ENCODE measurements at regions not wholly inside any gene's neighbourhood (a gene's known extent, or its start where the extent isn't known, plus 50 kb on each side); places are given as distances from the start of the nearest gene placed in this dataset.
"Not testable (repeated sequence)": the region's sequence is repeated elsewhere in the genome, so short reads cannot be mapped to it uniquely, and the experiment has no call there.

GRCh38 chr9:61330342-61331092 lies 140.7 kb downstream of the SPATA31A7 start:
- peak; percentile 0 for DNase-seq

- DNase-seq, result not testable (repeated sequence)
Observed at GRCh38 chr9:61356936-61357335, 167.1 kb downstream of the SPATA31A7 start.

DNA sequence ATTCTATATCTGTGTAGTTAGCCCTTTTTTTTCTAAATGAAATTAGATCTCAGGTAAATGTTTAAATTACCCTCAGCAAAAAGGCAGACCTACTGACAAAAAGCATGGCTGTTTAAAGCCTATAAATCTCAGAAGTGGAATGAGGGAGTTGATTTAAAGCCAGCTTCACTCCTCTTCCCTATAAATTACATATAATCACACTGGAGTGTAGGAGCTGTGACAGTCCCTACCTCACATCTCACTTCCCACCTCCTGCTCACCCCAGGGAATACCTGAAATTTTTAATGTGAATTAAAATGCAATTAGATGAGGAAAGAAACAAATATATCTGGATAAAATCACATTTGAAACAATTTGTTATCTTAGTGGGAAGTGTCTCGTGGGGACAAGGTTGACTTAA lies 184.6 kb downstream of the SPATA31A7 start:
- not testable (repeated sequence) for DNase-seq

GRCh38 chr9:61376159-61376558 lies 186.3 kb downstream of the SPATA31A7 start:
- not testable (repeated sequence) for DNase-seq

- DNase-seq, result not testable (repeated sequence)
Observed at GRCh38 chr9:61386035-61386815, 196.4 kb downstream of the SPATA31A7 start.

DNA sequence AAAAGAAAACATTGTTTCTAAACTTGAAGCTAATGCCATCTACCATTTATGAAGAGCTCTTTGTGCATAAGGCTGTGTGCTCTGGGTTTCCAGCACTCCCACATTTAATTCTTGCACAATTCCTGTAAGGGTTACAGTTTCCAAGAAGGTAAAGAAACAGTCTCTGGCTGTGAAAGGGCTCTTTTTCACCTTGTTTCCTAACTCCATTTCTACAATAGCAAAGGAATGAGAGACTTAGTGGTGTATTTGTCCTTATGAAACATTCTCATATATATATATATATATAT lies 196.9 kb downstream of the SPATA31A7 start:
- DNase-seq, result not testable (repeated sequence)

- DNase-seq, result not testable (repeated sequence)
Observed at GRCh38 chr9:61402692-61403091, 212.9 kb downstream of the SPATA31A7 start.

DNA sequence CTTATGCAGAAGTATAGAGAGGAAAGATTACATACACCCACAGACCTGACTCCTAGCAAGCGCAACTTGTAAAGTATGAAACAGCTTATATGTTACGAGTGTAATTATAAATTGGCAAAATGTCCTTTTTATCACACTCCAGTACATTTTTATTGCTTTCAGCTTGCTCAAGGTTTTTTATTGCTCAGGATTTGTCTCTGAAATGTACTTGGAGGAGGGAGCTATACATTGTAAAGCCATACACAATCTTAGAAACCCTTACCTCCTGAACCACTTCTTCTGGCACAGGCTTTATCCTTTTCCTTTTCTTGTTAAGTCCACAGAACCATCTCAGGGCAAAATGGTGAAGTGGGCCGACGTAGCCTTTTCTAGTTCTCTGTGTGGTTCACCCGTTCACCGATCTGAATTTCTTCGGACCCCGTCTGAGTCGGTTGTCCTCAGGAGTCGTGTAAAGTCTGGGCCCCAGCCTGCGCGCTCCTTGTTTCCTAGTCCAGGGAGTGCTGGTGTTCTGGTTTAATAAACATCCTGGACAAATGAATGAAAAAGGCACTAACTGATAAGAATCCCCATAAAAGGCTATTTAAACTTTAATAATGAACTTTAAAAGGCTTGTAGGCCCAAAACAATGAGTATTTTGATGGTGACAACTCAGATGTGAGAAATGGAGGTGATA lies 222.2 kb downstream of the SPATA31A7 start:
- DNase-seq, result not testable (repeated sequence)

DNA sequence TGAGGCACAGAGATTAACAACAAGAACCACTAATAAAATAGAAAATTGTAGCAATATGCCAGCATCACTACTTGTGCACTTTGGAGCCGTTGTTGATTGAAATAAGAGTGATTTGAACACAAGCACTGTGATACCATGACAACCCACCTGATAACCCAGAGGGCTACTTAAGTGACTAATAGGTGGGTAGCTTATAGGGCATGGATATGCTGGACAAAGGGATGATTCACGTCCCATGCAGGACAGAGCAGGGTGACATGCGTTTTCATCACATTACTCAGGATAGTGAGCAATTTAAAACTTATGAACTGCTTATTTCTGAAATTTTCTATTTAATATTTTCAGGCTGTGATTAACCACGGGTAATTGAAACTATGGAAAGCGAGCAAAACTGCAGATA lies 222.9 kb downstream of the SPATA31A7 start:
- not testable (repeated sequence) for DNase-seq

DNA sequence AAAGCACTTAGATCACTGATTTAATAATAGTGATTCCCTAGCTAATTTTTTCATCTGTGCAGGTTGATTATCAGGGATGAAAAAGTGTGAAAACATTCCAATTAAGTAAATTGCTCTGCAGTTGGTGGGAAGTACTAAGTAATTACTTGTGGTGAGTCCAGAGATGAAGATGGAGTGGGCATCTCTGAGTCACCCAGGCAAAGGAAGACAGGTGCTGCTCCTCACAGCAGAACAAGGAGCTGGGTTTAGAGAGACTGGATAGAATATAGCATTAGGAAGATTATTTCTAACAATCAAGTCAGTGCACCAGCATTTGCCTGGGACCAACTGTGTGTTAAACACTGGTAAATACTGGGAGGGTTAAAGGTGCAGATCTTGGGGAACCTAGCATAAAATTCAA lies 228.3 kb downstream of the SPATA31A7 start:
- DNase-seq, result not testable (repeated sequence)

DNA sequence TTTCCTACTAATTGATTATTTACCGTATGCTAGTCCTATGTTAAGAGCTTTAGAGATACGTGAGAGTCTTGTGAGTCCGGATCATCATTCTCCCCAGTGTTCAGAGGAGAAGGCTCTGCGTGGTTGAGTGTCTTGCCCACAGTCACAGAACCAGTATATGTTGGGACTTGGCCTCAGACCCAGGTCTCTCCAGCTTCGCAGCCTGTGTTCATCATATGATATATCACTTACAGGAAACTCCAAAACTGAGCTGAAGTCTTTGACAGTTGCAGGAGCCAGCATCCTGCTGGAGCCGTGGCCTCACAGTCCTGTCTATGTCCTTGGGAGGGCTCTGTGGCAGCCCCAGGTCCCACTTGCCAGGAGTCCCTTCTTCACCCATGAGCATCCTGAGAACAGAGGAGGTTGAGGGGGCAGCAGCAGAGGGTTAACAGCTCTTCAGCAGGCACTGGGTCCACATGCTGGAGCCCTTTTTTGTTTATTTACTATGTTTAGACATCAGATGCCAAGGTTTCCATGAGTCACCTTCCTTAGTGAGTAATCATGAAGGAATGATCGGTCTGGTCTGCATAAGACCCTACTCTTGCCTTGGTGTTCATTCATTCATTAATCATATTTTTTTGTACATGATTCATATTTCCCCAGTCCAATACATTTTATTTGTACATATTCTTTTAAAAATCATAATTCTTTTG lies 230.6 kb downstream of the SPATA31A7 start:
- not testable (repeated sequence) for DNase-seq

GRCh38 chr9:61447189-61447588 lies 257.4 kb downstream of the SPATA31A7 start:
- DNase-seq, result not testable (repeated sequence)

- DNase-seq, result not testable (repeated sequence)
Observed at GRCh38 chr9:61460860-61461259, 271.0 kb downstream of the SPATA31A7 start.

Data from CD4-positive, alpha-beta T cell treated with Interferon gamma for 1 hour (primary cell).